Activated CD4-positive, alpha-beta T cell treated with anti-CD3 and anti-CD28 coated beads for 36 hours (primary cell): ENCODE measurements at regions not wholly inside any gene's neighbourhood (a gene's known extent, or its start where the extent isn't known, plus 50 kb on each side); places are given as distances from the start of the nearest gene placed in this dataset.
A peak's percentile ranks its signal among the peaks of the same experiment; 100 is the strongest.
"Not testable (repeated sequence)": the region's sequence is repeated elsewhere in the genome, so short reads cannot be mapped to it uniquely, and the experiment has no call there.

Experiments
- ATAC-seq: fragments of 200-7000 bp; cut with Tn5 transposase; one replicate; pipeline ENCODE4 v1.10.0; 2021; ENCODE audit warnings: mild to moderate bottlenecking, moderate library complexity
- CTCF ChIA-PET: fragments of 350-600 bp; sonication (Branson Sonifier 250); formaldehyde crosslinking; loops from one replicate; lab custom pipeline; 2021; ENCODE audit warnings: antibody characterized with exemption; lab: Charles Lee
- POLR2A ChIA-PET: fragments of 350-600 bp; sonication (Branson Sonifier 250); formaldehyde crosslinking; loops from one replicate; lab custom pipeline; 2021; ENCODE audit warnings: antibody characterized with exemption, inconsistent platforms; lab: Charles Lee
- DNase-seq: peaks from one replicate; pipeline ENCODE4 v3.0.0-alpha.2; 2020
- H3K27ac Mint-ChIP-seq: one replicate; pipeline ENCODE4 v1.8.0; 2021; ENCODE audit warnings: mixed read lengths
- H3K27me3 Mint-ChIP-seq: one replicate; pipeline ENCODE4 v1.8.0; 2021; ENCODE audit warnings: mixed read lengths
- H3K36me3 Mint-ChIP-seq: one replicate; pipeline ENCODE4 v1.8.0; 2021; ENCODE audit warnings: low read depth, mixed read lengths
- H3K4me1 Mint-ChIP-seq: one replicate; pipeline ENCODE4 v1.8.0; 2021; ENCODE audit warnings: mixed read lengths
- H3K4me3 Mint-ChIP-seq: one replicate; pipeline ENCODE4 v1.8.0; 2021; ENCODE audit warnings: mild to moderate bottlenecking, moderate library complexity, mixed read lengths
- H3K9me3 Mint-ChIP-seq: one replicate; pipeline ENCODE4 v1.8.0; 2021; ENCODE audit warnings: low read depth, mixed read lengths
- intact Hi-C, 2 experiments: fragments of 100-400 bp; cut with DNase I in 1 of 2; cut with micrococcal nuclease in 1 of 2; formaldehyde crosslinking; loops; one replicate each; pipeline versions ENCODE4 v1.14.2 to v1.15.1; 2022 to 2024; cut with DNase I, micrococcal nuclease

- Mint-ChIP-seq H3K4me3 (no peak overlapping the region), H3K9me3 (no peaks in the 10 kb centered on the region), H3K27ac (no peak overlapping the region), H3K4me1 (peaks cover 11% of the 10 kb centered on the region), H3K36me3 (no peaks in the 10 kb centered on the region), H3K27me3 (no peaks in the 10 kb centered on the region)
- intact Hi-C loops, result no loop called here
- DNase-seq (no peak), ATAC-seq (no peak)
- ChIA-PET POLR2A (no interaction called here), CTCF (interaction anchor here (0.7 to 1.4 kb wide), 2 partner anchors 12 to 130 kb away, joined by 3 read pairs; no protein-coding TSS in a partner anchor)
Measured at GRCh38 chr2:7683708-7684107, 766.5 kb downstream of the RNF144A start.

GRCh38 chr2:7685342-7686015 lies 768.3 kb downstream of the RNF144A start:
- DNase-seq, result no peak
- ATAC-seq, result no peak
- H3K36me3 Mint-ChIP-seq, result no peaks in the 10 kb centered on the region
- POLR2A ChIA-PET, result no interaction called here
- CTCF ChIA-PET, result interaction anchor here (1.2 kb wide), 1 partner anchor 14 kb away, joined by 3 read pairs; no protein-coding TSS in a partner anchor
- H3K4me1 Mint-ChIP-seq, result peaks cover under 1% of the 10 kb centered on the region
- H3K27ac Mint-ChIP-seq, result no peak overlapping the region
- H3K9me3 Mint-ChIP-seq, result no peaks in the 10 kb centered on the region
- intact Hi-C loops, result no loop called here
- H3K27me3 Mint-ChIP-seq, result no peaks in the 10 kb centered on the region
- H3K4me3 Mint-ChIP-seq, result no peak overlapping the region

- H3K4me1 Mint-ChIP-seq, result peaks cover 3% of the 10 kb centered on the region
- no peaks in the 10 kb centered on the region for H3K27me3 Mint-ChIP-seq
- no peaks in the 10 kb centered on the region for H3K36me3 Mint-ChIP-seq
- DNase-seq (no peak), ATAC-seq (no peak)
- H3K27ac Mint-ChIP-seq, result no peak overlapping the region
- intact Hi-C loops, result no loop called here
- H3K4me3 Mint-ChIP-seq, result no peak overlapping the region
- no peaks in the 10 kb centered on the region for H3K9me3 Mint-ChIP-seq
- POLR2A ChIA-PET, result no interaction called here
- CTCF ChIA-PET, result interaction anchor here (1.2 kb wide), 1 partner anchor 15 kb away, joined by 3 read pairs; no protein-coding TSS in a partner anchor
Measured at GRCh38 chr2:7686016-7686385, 768.8 kb downstream of the RNF144A start.

- no peak for DNase-seq
- CTCF ChIA-PET, result no interaction called here
- Mint-ChIP-seq H3K27ac (peak overlapping the region; percentile 22), H3K36me3 (no peaks in the 10 kb centered on the region), H3K4me3 (no peak overlapping the region), H3K9me3 (no peaks in the 10 kb centered on the region), H3K4me1 (peaks cover 33% of the 10 kb centered on the region), H3K27me3 (no peaks in the 10 kb centered on the region)
- intact Hi-C loops, result no loop called here
- POLR2A ChIA-PET, result interaction anchor here (0.5 to 1.1 kb wide), 2 partner anchors 134 to 1044 kb away, joined by 4 read pairs; no protein-coding TSS in a partner anchor
- ATAC-seq, result no peak
Measured at GRCh38 chr2:7691961-7692656, 774.9 kb downstream of the RNF144A start.

GRCh38 chr2:7692657-7693161 lies 775.5 kb downstream of the RNF144A start:
- peak overlapping the region; percentile 84 for H3K27ac Mint-ChIP-seq

GRCh38 chr2:7693246-7694075 lies 776.2 kb downstream of the RNF144A start:
- H3K27me3 Mint-ChIP-seq, result no peaks in the 10 kb centered on the region
- peak overlapping the region; percentile 11 for H3K4me3 Mint-ChIP-seq
- ChIA-PET POLR2A (interaction anchor here (0.5 to 1.1 kb wide), 2 partner anchors 132 to 796 kb away, joined by 3 to 4 read pairs; no protein-coding TSS in a partner anchor), CTCF (interaction anchor here (0.6 kb wide), 1 partner anchor 330 kb away, joined by 3 read pairs; no protein-coding TSS in a partner anchor)
- H3K9me3 Mint-ChIP-seq, result no peaks in the 10 kb centered on the region
- peak overlapping the region; percentile 84 for H3K27ac Mint-ChIP-seq
- intact Hi-C loops, result no loop called here
- no peak for DNase-seq
- peaks cover 33% of the 10 kb centered on the region for H3K4me1 Mint-ChIP-seq
- H3K36me3 Mint-ChIP-seq, result no peaks in the 10 kb centered on the region
- no peak for ATAC-seq

More at GRCh38 chr2:7692657-7693161, 775.5 kb downstream of the RNF144A start:
- Mint-ChIP-seq H3K27me3 (no peaks in the 10 kb centered on the region), H3K9me3 (no peaks in the 10 kb centered on the region), H3K36me3 (no peaks in the 10 kb centered on the region), H3K4me3 (no peak overlapping the region), H3K4me1 (peaks cover 33% of the 10 kb centered on the region)
- DNase-seq (no peak), ATAC-seq (no peak)
- ChIA-PET POLR2A (interaction anchor here (0.5 to 1.1 kb wide), 2 partner anchors 133 to 1043 kb away, joined by 4 read pairs; no protein-coding TSS in a partner anchor), CTCF (interaction anchor here (0.6 kb wide), 1 partner anchor 330 kb away, joined by 3 read pairs; no protein-coding TSS in a partner anchor)
- intact Hi-C loops, result no loop called here

- H3K4me3 Mint-ChIP-seq, result peak overlapping the region; percentile 11
Measured at GRCh38 chr2:7694076-7694985, 777.1 kb downstream of the RNF144A start.

GRCh38 chr2:7696556-7696955 lies 779.3 kb downstream of the RNF144A start:
- intact Hi-C loops, H3K27ac Mint-ChIP-seq, POLR2A ChIA-PET, DNase-seq, H3K4me3 Mint-ChIP-seq, H3K36me3 Mint-ChIP-seq, H3K9me3 Mint-ChIP-seq, H3K27me3 Mint-ChIP-seq, ATAC-seq: not testable (repeated sequence)
- H3K4me1 Mint-ChIP-seq, result peaks cover 30% of the 10 kb centered on the region
- CTCF ChIA-PET, result interaction anchor here (0.7 kb wide), 1 partner anchor 12 kb away, joined by 3 read pairs; no protein-coding TSS in a partner anchor

More at GRCh38 chr2:7694076-7694985, 777.1 kb downstream of the RNF144A start:
- DNase-seq (peak; percentile 48), ATAC-seq (peak; percentile 81)
- CTCF ChIA-PET, result interaction anchor here (0.6 to 1.6 kb wide), 4 partner anchors 27 to 546 kb away, joined by 3 to 4 read pairs (median 3); no protein-coding TSS in a partner anchor
- Mint-ChIP-seq H3K9me3 (no peaks in the 10 kb centered on the region), H3K27ac (peak overlapping the region; percentile 84), H3K4me1 (peaks cover 33% of the 10 kb centered on the region), H3K36me3 (no peaks in the 10 kb centered on the region), H3K27me3 (no peaks in the 10 kb centered on the region)
- POLR2A ChIA-PET, result interaction anchor here (0.5 kb wide), 1 partner anchor 154 kb away, joined by 5 read pairs; no protein-coding TSS in a partner anchor
- intact Hi-C loops, result no loop called here

- intact Hi-C loops, result no loop called here
Measured at GRCh38 chr2:7697052-7697451, 779.8 kb downstream of the RNF144A start.

GRCh38 chr2:7701791-7702190 lies 784.6 kb downstream of the RNF144A start:
- H3K4me1 Mint-ChIP-seq, result peaks cover 7% of the 10 kb centered on the region
- H3K27me3 Mint-ChIP-seq, result no peaks in the 10 kb centered on the region
- DNase-seq (no peak), ATAC-seq (no peak)
- H3K4me3 Mint-ChIP-seq, result no peak overlapping the region
- no peaks in the 10 kb centered on the region for H3K36me3 Mint-ChIP-seq
- H3K27ac Mint-ChIP-seq, result no peak overlapping the region
- ChIA-PET CTCF (no interaction called here), POLR2A (no interaction called here)
- H3K9me3 Mint-ChIP-seq, result peaks cover 4% of the 10 kb centered on the region
- intact Hi-C loops, result no loop called here

More at GRCh38 chr2:7697052-7697451, 779.8 kb downstream of the RNF144A start:
- no peaks in the 10 kb centered on the region for H3K27me3 Mint-ChIP-seq
- CTCF ChIA-PET, result no interaction called here
- peaks cover 27% of the 10 kb centered on the region for H3K4me1 Mint-ChIP-seq
- ATAC-seq (no peak), DNase-seq (no peak)
- no peaks in the 10 kb centered on the region for H3K36me3 Mint-ChIP-seq
- H3K4me3 Mint-ChIP-seq, result no peak overlapping the region
- peaks cover 4% of the 10 kb centered on the region for H3K9me3 Mint-ChIP-seq
- POLR2A ChIA-PET, result no interaction called here
- H3K27ac Mint-ChIP-seq, result no peak overlapping the region
